Natural killer cell (primary cell): ENCODE measurements at regions not wholly inside any gene's neighbourhood (a gene's known extent, or its start where the extent isn't known, plus 50 kb on each side); places are given as distances from the start of the nearest gene placed in this dataset.

Source experiments
- ATAC-seq, 3 donors: fragments of 150-1000 bp in 2 of 3; fragments of 200-7000 bp in 1 of 3; cut with Tn5 transposase; 1 replicate in 1 of 3; 2 replicates in 2 of 3; pipeline ENCODE4 v1.10.0; 2021; ENCODE audit warnings: mild to moderate bottlenecking in 2 of 3, moderate library complexity in 2 of 3
- DNase-seq, 2 donors: peaks; one replicate each; pipeline versions ENCODE4 v3.0.0 to v3.0.0-alpha.2; 2013 to 2021; ENCODE audit warnings: mixed read lengths in 1 of 2
- H3K27ac ChIP-seq: one replicate; pipeline ENCODE4 v1.5.1; 2013; ENCODE audit warnings: mild to moderate bottlenecking, low read length
- H3K27me3 ChIP-seq: one replicate; pipeline ENCODE4 v1.6.1; 2013; ENCODE audit warnings: low read length; ENCODE audit not compliant: control insufficient read depth, insufficient read depth
- H3K36me3 ChIP-seq: one replicate; pipeline ENCODE4 v1.6.1; 2013; ENCODE audit warnings: low read length; ENCODE audit not compliant: control insufficient read depth, insufficient read depth
- H3K4me1 ChIP-seq: one replicate; pipeline ENCODE4 v1.6.1; 2013; ENCODE audit warnings: low read length; ENCODE audit not compliant: control insufficient read depth, insufficient read depth
- H3K4me3 ChIP-seq: one replicate; pipeline ENCODE4 v1.5.1; 2013; ENCODE audit warnings: low read length
- H3K9me3 ChIP-seq: one replicate; pipeline ENCODE4 v1.6.1; 2013; ENCODE audit warnings: low read length; ENCODE audit not compliant: control insufficient read depth, insufficient read depth
- H3K27ac Mint-ChIP-seq, 2 donors: one replicate each; pipeline ENCODE4 v1.8.0; 2022; ENCODE audit warnings: mild to moderate bottlenecking in 2 of 2, mixed read lengths in 2 of 2, moderate library complexity in 1 of 2
- H3K27me3 Mint-ChIP-seq, 2 donors: one replicate each; pipeline ENCODE4 v1.8.0; 2022; ENCODE audit warnings: low read depth in 2 of 2, mixed read lengths in 2 of 2
- H3K36me3 Mint-ChIP-seq: one replicate; pipeline ENCODE4 v1.8.0; 2022; ENCODE audit warnings: mixed read lengths
- H3K4me1 Mint-ChIP-seq, 2 donors: one replicate each; pipeline ENCODE4 v1.8.0; 2022; ENCODE audit warnings: mixed read lengths in 2 of 2
- H3K4me3 Mint-ChIP-seq: one replicate; pipeline ENCODE4 v1.8.0; 2022; ENCODE audit warnings: mild to moderate bottlenecking, moderate library complexity, mixed read lengths
- H3K9me3 Mint-ChIP-seq, 2 donors: one replicate each; pipeline ENCODE4 v1.8.0; 2022; ENCODE audit warnings: mixed read lengths in 2 of 2
- CTCF ChIP-seq: fragments of 200-600 bp; IDR thresholded peaks from one replicate; pipeline ENCODE4 v1.8.0; 2022; ENCODE audit warnings: antibody characterized with exemption
- WGBS: methylation state at CpG from one replicate; pipeline ENCODE4 v1.1.7; 2013; ENCODE audit warnings: missing lambda C conversion rate; ENCODE audit not compliant: insufficient coverage; 5-methylcytosine and 5-hydroxymethylcytosine counted together
- intact Hi-C: fragments of 100-400 bp; cut with micrococcal nuclease; formaldehyde crosslinking; loops from one replicate; pipeline ENCODE4 v1.14.2; 2022

GRCh38 chr15:38065721-38066345, 131.4 kb downstream of the TMCO5A start:
- intact Hi-C loops = no loop called here
- no peak for DNase-seq
- H3K27ac ChIP-seq = no peak overlapping the region

GRCh38 chr15:38066612-38067011, 132.2 kb downstream of the TMCO5A start:
- Mint-ChIP-seq H3K4me3 (no peak overlapping the region), H3K27me3 (peaks cover 10 to 47% of the 10 kb centered on the region in 2 donors), H3K36me3 (no peaks in the 10 kb centered on the region), H3K27ac (no peak overlapping the region), H3K4me1 (peaks cover 13 to 15% of the 10 kb centered on the region in 2 donors), H3K9me3 (no peaks in the 10 kb centered on the region)
- no peak for TF ChIP-seq CTCF
- ATAC-seq (no peak), DNase-seq (no peak)
- 94% methylated on average over 3 of the region's 3 CpGs for WGBS
- intact Hi-C loops = no loop called here
- Histone ChIP-seq H3K9me3 (no peaks in the 10 kb centered on the region), H3K27ac (no peak overlapping the region), H3K36me3 (no peaks in the 10 kb centered on the region), H3K4me1 (peaks cover 11% of the 10 kb centered on the region), H3K27me3 (no peaks in the 10 kb centered on the region), H3K4me3 (no peak overlapping the region)

More at GRCh38 chr15:38065721-38066345, 131.4 kb downstream of the TMCO5A start:
- no peaks in the 10 kb centered on the region for H3K9me3 Mint-ChIP-seq
- H3K27me3 Mint-ChIP-seq = peaks cover 10 to 48% of the 10 kb centered on the region in 2 donors
- WGBS = 80% methylated on average over 4 of the region's 5 CpGs
- H3K36me3 ChIP-seq = no peaks in the 10 kb centered on the region
- no peak overlapping the region for H3K4me3 Mint-ChIP-seq
- no peaks in the 10 kb centered on the region for H3K9me3 ChIP-seq
- no peak for TF ChIP-seq CTCF
- no peaks in the 10 kb centered on the region for H3K27me3 ChIP-seq
- H3K4me3 ChIP-seq = no peak overlapping the region
- H3K4me1 ChIP-seq = peaks cover 9% of the 10 kb centered on the region
- ATAC-seq = no peak
- no peak overlapping the region for H3K27ac Mint-ChIP-seq
- H3K36me3 Mint-ChIP-seq = no peaks in the 10 kb centered on the region
- peaks cover 12 to 13% of the 10 kb centered on the region in 2 donors for H3K4me1 Mint-ChIP-seq

- Mint-ChIP-seq H3K27ac (peak overlapping the region; percentile 21 to 82), H3K4me3 (no peak overlapping the region), H3K27me3 (peaks cover 10 to 44% of the 10 kb centered on the region in 2 donors), H3K36me3 (no peaks in the 10 kb centered on the region), H3K9me3 (no peaks in the 10 kb centered on the region), H3K4me1 (peaks cover 29 to 31% of the 10 kb centered on the region in 2 donors)
- peaks cover 27% of the 10 kb centered on the region for H3K4me1 ChIP-seq
- no peak overlapping the region for H3K27ac ChIP-seq
- 54% methylated on average over 7 of the region's 7 CpGs for WGBS
- intact Hi-C loops = no loop called here
- DNase-seq (peak in 1 of 2 donors; percentile 41), ATAC-seq (peak; percentile 59 to 69 (median 64))
- no peak overlapping the region for H3K4me3 ChIP-seq
- no peaks in the 10 kb centered on the region for H3K27me3 ChIP-seq
- no peaks in the 10 kb centered on the region for H3K9me3 ChIP-seq
- H3K36me3 ChIP-seq = no peaks in the 10 kb centered on the region
- no peak for TF ChIP-seq CTCF
These were observed 134.4 kb downstream of the TMCO5A start for GRCh38 chr15:38068626-38069391.
